Stomach (tissue), 8 donors: ENCODE measurements at regions not wholly inside any gene's neighbourhood (a gene's known extent, or its start where the extent isn't known, plus 50 kb on each side); places are given as distances from the start of the nearest gene placed in this dataset.
A peak's percentile ranks its signal among the peaks of the same experiment; 100 is the strongest.

ENCODE experiments used
- DNase-seq, 2 donors: peaks; one replicate each; pipeline versions ENCODE4 v3.0.0 to v3.0.0-alpha.2; 2013 to 2019
- H3K27ac ChIP-seq, 5 donors: fragments of 200-600 bp in 4 of 5; sonication (generic) in 4 of 5; one replicate each; pipeline ENCODE4 v1.5.1; 2013 to 2019; ENCODE audit warnings: mild to moderate bottlenecking in 1 of 5, moderate library complexity in 1 of 5
- H3K27me3 ChIP-seq, 3 donors: fragments of 200-600 bp; sonication (generic); one replicate each; pipeline ENCODE4 v1.5.1; 2017 to 2019; ENCODE audit warnings: mixed run types in 1 of 3
- H3K36me3 ChIP-seq, 4 donors: fragments of 200-600 bp; sonication (generic); 1 replicate in 3 of 4; 2 replicates in 1 of 4; pipeline ENCODE4 v1.5.1; 2016 to 2019
- H3K4me1 ChIP-seq, 4 donors: fragments of 200-600 bp; sonication (generic); one replicate each; pipeline ENCODE4 v1.5.1; 2016 to 2019
- H3K4me3 ChIP-seq, 4 donors: fragments of 200-600 bp; sonication (generic) in 3 of 4; one replicate each; pipeline ENCODE4 v1.5.1; 2016 to 2019; ENCODE audit warnings: mild to moderate bottlenecking in 1 of 4
- H3K9me3 ChIP-seq, 4 donors: fragments of 200-600 bp; sonication (generic); one replicate each; pipeline ENCODE4 v1.5.1; 2016 to 2019
- CTCF ChIP-seq, 7 experiments: fragments of 450-650 bp in 4 of 7; fragments of 200-600 bp in 3 of 7; sonication (generic) in 3 of 7; IDR thresholded peaks; one replicate each; pipeline ENCODE4 v1.5.1; 2016 to 2019; ENCODE audit warnings: antibody characterized with exemption in 7 of 7, control low read depth in 2 of 7, mild to moderate bottlenecking in 1 of 7
- EP300 ChIP-seq: sonication (generic); formaldehyde crosslinking; IDR thresholded peaks from one replicate; pipeline ENCODE4 v1.6.1; 2017; ENCODE audit warnings: antibody characterized with exemption
- POLR2A ChIP-seq, 4 donors: fragments of 450-650 bp; IDR thresholded peaks; one replicate each; pipeline ENCODE4 v1.6.1; 2016; ENCODE audit warnings: antibody characterized with exemption in 4 of 4, control low read depth in 2 of 4, mild to moderate bottlenecking in 1 of 4, moderate library complexity in 1 of 4
- POLR2AphosphoS5 ChIP-seq, 3 donors: sonication (generic); formaldehyde crosslinking; IDR thresholded peaks; one replicate each; pipeline ENCODE4 v1.6.1; 2016; ENCODE audit warnings: antibody characterized with exemption in 3 of 3
- WGBS, 5 donors: extraction: QIAGEN DNeasy Blood & Tissue Kit in 3 of 5; methylation state at CpG; one replicate each; pipeline versions ENCODE4 v1.1.5 to v1.1.7; 2013 to 2018; 5-methylcytosine and 5-hydroxymethylcytosine counted together
- intact Hi-C: fragments of 100-400 bp; cut with DNase I; formaldehyde crosslinking; loops from one replicate; pipeline ENCODE4 v1.15.1; 2023; ENCODE audit warnings: low total_unique reads
- donor health status: healthy with polysubstance abuse.
- donor health status: Bipolar disorder and iron deficiency.
- donor health status: healthy.

DNA sequence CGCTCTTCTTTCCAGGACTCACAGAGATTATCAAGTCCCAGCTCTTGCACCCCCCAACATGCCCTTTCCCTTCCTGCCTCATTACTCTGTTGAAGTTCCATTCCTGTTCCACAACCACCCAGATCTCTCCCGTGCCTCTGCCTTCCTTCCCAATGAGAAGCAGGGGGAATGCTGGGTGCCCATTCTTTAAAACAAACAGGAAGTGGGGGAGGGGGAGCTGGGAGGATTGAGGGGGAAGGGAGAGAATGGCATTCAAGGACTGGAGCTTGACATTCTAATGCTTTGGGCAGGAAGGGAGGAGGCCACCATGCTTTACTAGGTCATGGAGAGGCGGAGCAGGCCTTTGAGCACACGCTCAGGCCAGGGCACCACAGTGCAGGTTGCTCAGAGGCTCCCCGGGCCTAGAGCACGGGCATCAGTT lies 150.3 kb upstream of the IRF2BP2 start:
- H3K27me3 ChIP-seq: no peaks in the 10 kb centered on the region
- intact Hi-C loops: no loop called here
- H3K4me3 ChIP-seq: no peak overlapping the region
- peaks cover 0 to 15% (median 5%) of the 10 kb centered on the region in 4 donors for H3K4me1 ChIP-seq
- H3K36me3 ChIP-seq: no peaks in the 10 kb centered on the region
- WGBS, 5 donors: 77 to 85% (median 79%) methylated on average over 6 of the region's 6 CpGs
- no peak overlapping the region for H3K27ac ChIP-seq
- TF ChIP-seq EP300 (no peak), POLR2AphosphoS5 (IDR thresholded peaks at IDR 0.05) (no peak), POLR2A (IDR thresholded peaks at IDR 0.05) (no peak), CTCF (IDR thresholded peaks at IDR 0.05) (no peak)
- peak in 1 of 2 donors; percentile 31 for DNase-seq
- H3K9me3 ChIP-seq: no peaks in the 10 kb centered on the region

DNA sequence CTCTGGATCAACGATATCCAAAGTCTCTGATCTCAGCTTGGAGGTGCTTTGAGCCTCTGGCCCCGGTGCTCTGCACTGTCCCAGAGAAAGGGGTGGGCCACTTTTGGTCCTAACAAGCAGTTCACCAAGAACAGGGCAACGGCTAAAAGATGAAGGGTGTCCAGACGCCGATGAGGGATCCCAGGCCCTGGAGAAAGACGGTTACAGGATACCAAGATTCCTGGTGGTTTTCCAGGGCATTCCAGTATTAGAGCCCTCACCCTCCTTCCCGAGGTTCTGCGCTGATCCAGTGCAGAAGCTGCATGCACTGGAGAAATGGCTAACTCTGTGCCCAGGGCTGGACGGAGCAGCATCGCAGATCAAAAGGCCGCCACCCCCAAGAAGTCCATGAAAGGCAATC lies 149.9 kb upstream of the IRF2BP2 start:
- no peak for DNase-seq
- Histone ChIP-seq H3K9me3 (no peaks in the 10 kb centered on the region), H3K4me1 (peaks cover 0 to 20% (median 7%) of the 10 kb centered on the region in 4 donors), H3K27me3 (no peaks in the 10 kb centered on the region), H3K4me3 (no peak overlapping the region), H3K36me3 (no peaks in the 10 kb centered on the region), H3K27ac (no peak overlapping the region)
- 91 to 97% (median 96%) methylated on average over 10 to 11 of the region's 11 CpGs for WGBS, 5 donors
- TF ChIP-seq CTCF (IDR thresholded peaks at IDR 0.05) (no peak), POLR2AphosphoS5 (IDR thresholded peaks at IDR 0.05) (no peak), POLR2A (IDR thresholded peaks at IDR 0.05) (no peak), EP300 (no peak)
- intact Hi-C loops: no loop called here

DNA sequence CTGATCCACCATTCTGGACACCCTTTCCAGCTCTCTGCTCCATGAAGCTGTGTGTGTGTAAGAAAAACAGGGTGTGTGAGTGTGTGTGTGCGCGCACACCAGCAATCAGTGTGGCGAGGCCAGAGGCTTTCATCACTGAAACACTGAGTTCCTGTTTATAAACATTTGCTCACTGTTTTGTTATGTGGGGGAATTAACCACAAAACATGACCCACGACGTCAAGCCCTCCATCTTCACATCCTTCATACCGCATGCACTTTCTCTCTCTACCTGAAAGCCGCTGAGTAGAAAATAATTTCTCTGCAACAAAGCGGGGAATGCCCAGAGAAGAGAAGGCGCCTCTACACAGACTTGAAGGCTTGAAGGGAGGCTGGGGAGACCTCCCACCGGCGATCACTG lies 148.9 kb upstream of the IRF2BP2 start:
- H3K27ac ChIP-seq: peak overlapping the region in 2 of 5 donors; percentile 38 to 53
- WGBS, 5 donors: 71 to 91% (median 81%) methylated on average over 11 of the region's 11 CpGs
- no peak overlapping the region for H3K4me3 ChIP-seq
- no peaks in the 10 kb centered on the region for H3K9me3 ChIP-seq
- TF ChIP-seq POLR2AphosphoS5 (IDR thresholded peaks at IDR 0.05) (peak in 2 of 3 donors; percentile 23 to 27), POLR2A (IDR thresholded peaks at IDR 0.05) (no peak)
- H3K36me3 ChIP-seq: no peaks in the 10 kb centered on the region
- peak in 1 of 2 donors; percentile 71 for DNase-seq
- intact Hi-C loops: no loop called here
- H3K27me3 ChIP-seq: no peaks in the 10 kb centered on the region
- peaks cover 0 to 20% (median 7%) of the 10 kb centered on the region in 4 donors for H3K4me1 ChIP-seq

- intact Hi-C loops: no loop called here
- no peak overlapping the region for H3K27ac ChIP-seq
- WGBS, 5 donors: 79 to 87% (median 83%) methylated on average over 6 of the region's 6 CpGs
- TF ChIP-seq CTCF (IDR thresholded peaks at IDR 0.05) (no peak), EP300 (no peak), POLR2A (IDR thresholded peaks at IDR 0.05) (no peak), POLR2AphosphoS5 (IDR thresholded peaks at IDR 0.05) (no peak)
- no peak for DNase-seq
- no peak overlapping the region for H3K4me3 ChIP-seq
- H3K4me1 ChIP-seq: peaks cover 0 to 25% (median 8%) of the 10 kb centered on the region in 4 donors
- H3K36me3 ChIP-seq: no peaks in the 10 kb centered on the region
- no peaks in the 10 kb centered on the region for H3K27me3 ChIP-seq
- no peaks in the 10 kb centered on the region for H3K9me3 ChIP-seq
These were observed 146.9 kb upstream of the IRF2BP2 start for GRCh38 chr1:234756857-234757256.

- intact Hi-C loops: no loop called here
- no peak overlapping the region for H3K27ac ChIP-seq
- no peak for DNase-seq
- peaks cover 6 to 31% (median 14%) of the 10 kb centered on the region in 4 donors for H3K4me1 ChIP-seq
- no peaks in the 10 kb centered on the region for H3K36me3 ChIP-seq
- H3K9me3 ChIP-seq: no peaks in the 10 kb centered on the region
- WGBS, 5 donors: 74 to 83% (median 80%) methylated on average over 13 of the region's 13 CpGs
- H3K27me3 ChIP-seq: no peaks in the 10 kb centered on the region
- no peak overlapping the region for H3K4me3 ChIP-seq
- TF ChIP-seq CTCF (IDR thresholded peaks at IDR 0.05) (no peak), POLR2A (IDR thresholded peaks at IDR 0.05) (no peak), POLR2AphosphoS5 (IDR thresholded peaks at IDR 0.05) (no peak), EP300 (no peak)
These were observed 146.2 kb upstream of the IRF2BP2 start for GRCh38 chr1:234756066-234756774.
